Dermis blood vessel endothelial cell (primary cell): ENCODE measurements at regions not wholly inside any gene's neighbourhood (a gene's known extent, or its start where the extent isn't known, plus 50 kb on each side); places are given as distances from the start of the nearest gene placed in this dataset.

Experiments
- DNase-seq: peaks from one replicate; pipeline ENCODE4 v3.0.0; 2010

DNA sequence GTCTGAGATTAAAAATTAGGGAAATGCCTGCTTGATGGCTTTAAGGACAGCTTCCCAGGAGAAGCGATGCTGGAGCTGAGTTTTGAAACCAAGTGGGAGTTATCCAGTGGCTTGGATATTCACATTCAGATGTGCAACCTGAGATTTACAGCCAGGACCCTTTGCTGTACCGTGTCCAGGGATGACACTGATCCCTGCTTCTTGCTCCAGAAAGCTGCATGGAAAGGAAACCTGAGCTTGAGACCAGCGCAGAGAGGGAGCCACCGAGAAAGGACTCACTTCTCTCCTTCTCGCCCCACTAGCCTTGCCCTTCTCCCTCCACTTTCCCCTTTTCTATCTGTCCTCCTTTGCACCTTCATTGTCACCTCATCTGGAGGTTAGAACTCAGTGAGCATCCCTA is 254.5 kb upstream of the PPARGC1A start:
- DNase-seq = no peak

DNA sequence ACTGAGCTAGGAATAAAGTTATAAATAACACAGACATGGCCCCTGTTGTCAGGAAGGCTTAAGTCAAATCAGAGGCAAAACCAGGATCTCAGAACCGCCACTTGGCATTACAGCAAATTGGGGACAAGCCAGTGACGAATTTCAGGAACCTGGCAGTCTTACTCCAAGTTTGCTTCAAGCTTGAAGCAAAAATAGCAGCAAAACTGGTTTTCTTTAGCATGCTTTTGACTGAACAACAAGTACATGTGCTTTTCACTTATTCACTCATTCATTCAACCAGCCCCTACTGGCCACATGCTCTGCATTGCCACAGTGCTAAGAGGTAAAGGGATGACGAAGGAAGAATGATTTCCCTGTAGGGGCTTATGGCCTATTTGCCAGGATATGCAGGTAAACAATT is 253.9 kb upstream of the PPARGC1A start:
- no peak for DNase-seq

DNA sequence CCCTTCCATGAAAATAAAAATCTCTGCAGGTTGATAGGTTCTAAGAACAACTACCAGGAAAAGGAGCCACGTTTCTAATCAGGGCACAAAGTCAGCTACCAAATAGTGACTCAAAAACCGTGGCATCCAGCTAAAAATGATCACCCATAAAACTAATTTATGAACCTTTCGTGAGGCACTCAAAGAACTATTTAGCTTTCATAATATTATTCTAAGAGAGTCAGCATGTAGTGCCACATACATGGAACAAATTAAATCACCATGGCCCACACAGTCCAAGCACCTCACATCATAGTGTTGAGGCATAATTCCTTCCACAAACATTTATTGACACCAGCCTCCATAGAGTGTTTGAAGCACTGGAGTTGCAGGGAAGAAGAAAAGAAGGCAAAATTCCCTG is 252.0 kb upstream of the PPARGC1A start:
- no peak for DNase-seq

DNA sequence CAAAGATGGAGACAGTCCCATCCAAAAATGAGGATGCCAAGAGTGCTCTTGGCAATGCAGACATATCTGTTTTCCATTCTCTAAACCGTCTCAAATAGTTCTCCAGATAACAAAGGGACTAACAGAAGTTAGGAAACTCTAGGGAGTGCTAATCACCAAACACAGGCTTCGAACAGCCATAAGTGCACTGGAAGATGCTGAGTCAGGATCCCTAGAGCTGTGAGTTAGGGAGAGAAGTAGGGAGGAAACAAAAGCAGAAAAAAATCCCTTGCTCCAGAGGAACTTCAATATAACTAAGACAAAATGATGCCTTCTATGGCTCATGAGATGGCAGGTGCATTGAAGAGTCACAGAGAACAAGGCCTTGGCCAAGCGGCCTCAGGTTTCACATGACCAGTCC is 251.0 kb upstream of the PPARGC1A start:
- DNase-seq = no peak

DNA sequence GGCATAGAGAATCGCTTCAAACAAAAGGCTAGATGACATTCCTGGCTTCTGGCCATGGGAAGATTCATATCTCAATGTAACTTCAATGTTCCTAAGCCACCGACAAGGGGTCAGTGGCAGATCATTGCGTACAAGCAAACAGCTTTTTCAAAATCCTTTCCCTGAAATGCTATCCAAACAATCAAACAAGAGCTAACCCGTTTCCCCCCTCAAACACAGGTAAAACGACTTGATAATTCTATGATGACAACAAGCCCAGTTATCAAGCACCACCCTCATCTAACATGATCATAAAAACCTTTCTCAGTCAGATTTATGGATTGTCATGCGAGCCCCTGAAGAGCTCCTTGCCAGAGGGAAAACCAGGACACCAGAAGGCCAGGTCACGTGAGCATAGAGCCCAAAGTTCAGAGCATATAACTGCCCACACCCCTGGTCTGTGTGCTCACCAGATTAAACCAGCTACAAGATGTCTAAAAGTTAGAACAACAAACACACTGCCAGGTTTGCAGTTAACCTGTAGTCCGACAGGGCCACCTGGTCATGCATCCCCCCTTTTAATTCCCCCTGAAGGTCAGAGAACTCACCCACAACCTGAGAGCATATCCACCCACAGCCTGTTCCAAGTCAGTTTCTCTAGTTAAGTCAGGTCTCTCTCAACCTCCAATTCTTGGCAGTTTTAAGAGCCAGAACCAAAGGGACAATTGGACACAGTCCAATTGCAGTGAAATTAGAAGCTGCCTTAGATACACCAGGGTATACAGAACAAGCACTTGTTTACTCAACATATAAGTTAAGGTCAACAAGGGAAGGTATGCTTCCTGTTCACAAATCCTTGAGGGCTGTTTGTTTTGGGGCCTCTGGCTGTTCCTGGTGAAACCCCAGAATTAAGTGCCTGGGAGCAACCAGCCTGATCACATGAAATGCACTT is 248.1 kb upstream of the PPARGC1A start:
- no peak for DNase-seq

DNA sequence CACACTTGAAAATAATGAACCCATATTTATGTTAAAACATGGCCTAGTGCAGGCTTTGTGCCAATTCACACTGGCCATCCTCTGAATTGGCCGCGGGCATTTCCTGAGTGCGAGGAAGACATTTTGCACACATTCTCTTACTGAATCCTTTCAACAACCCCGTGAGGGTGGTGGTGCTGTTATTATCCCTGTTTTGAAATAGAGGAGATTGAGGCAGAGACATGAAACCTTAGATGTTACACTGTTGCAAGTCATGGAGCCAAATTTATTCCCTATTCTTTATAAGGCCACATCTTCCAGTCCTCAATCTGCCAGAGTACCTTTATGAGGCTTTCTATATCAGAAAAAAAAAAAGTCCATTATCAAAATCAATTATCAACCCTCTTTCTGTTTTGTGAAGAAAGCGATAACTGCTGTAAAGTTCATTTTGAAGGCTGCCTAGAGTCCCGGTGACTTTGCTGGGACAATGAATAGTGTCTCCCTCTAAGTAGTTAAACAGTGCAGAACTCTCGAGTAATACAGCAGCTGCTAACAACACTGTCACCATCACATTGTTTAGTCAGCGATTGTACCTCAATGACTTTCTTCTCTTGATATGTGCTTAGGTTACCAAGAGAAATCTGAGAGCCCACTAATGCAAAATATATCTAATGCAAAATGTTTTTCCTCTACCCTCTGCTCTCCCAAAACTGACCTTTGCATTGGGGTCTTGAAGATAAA is 242.3 kb upstream of the PPARGC1A start:
- DNase-seq = no peak

DNA sequence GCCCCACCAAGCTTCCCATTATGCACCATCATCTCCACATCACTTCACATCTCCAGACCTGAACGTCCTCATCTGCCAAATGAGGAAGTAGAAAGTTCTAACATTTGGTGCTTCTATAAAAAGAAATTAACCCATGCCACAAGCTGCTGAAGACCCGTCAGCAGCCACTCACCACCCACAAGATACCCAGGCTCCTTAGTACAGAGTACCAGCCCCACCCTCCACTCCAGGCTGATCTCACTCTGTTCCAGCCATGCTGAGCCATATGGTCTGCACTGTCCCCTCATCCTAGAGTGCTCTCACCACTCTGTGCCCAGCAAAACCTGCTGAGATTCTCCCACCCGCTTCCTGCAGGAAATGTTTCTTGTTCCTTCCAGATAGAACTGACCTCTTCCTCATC is 240.8 kb upstream of the PPARGC1A start:
- DNase-seq = no peak

DNA sequence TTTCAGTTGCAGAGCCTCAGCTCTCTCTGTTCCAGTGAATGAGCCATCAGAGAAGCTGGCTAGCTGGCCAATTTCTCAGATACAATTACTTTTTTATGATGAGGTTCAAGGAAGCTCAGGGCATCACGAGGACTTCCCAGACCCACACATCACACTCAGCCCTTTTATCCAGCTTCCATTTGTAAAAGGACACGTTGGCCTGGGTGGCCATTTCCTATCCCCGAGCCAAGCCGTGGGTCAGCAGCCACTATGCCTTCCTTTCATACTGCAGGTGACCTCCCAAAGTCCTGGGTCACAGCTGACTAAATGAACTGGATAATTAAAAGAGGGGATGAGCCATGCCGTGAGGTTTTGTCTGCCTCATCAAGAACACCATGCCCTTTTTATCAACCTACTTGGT is 236.9 kb upstream of the PPARGC1A start:
- no peak for DNase-seq

DNA sequence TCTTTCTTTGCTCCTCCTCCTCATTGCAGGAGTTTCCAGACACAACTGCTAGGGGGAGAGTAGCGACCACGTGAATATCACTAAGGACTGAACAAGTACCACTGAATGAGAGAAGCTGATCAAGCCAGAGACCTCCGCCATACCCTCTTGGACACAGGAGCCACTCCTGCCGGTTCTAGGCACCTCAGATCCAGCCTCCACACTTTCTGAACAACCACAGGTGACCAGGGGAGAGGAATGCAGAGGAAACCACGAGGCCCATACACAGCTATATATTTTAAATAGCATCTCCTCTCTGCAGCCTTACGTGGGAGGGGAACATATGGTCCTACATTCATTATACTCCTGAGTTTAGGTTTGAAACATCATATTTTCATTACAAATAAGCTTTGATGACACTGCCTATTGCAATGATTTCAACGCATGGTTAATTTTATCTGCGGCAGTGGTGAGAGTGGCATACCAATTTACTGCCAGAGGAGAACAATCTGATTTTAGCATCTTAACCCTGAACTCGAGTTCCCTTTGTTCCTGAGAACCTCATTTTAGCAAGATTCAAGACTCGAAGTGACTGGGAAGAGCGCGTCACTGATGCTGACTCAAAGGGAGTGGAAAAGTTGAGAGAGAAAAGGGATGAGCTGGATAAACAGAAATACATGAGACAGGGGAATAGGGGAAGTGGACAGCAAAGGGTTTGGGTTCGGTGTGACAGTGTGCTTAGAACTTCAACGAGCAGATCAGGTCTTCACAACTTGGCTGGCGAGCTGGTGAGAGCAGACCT is 231.7 kb upstream of the PPARGC1A start:
- DNase-seq = no peak

DNA sequence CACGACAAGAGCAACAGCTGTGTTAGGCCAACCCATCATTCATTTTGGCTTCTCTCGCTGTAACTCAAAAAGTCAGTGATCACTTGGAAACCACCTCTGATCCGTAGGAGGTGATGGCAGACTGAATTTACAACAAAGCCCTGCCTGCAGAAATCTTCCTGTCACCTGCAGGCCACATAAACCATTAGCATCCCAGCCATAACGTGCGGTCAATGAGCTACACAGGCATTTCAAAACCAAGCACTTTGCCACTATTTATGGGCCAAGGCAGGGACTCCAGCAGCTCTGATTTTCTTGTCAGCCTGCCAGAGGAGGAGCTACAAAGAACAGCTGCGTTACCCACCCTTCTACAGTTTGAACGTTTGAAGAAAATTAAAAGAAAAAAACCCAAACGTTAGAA is 228.1 kb upstream of the PPARGC1A start:
- no peak for DNase-seq

DNA sequence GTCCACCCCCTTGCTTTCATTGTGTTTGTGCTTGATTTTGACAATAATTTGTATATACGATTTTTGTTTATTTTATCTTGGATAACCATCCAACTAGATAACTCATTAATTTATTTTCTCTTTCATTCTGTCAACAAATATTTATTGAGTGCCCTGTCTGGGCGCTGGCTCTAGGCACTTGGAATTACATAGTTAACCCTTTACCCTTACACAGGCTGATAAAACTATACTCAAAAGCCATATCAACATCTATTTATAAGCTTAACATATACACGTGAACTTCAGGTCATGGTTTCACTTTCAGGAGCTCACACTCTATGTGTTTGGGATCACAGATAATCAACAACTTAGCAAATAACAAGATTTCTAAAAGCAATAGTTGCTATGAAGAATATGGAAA is 226.3 kb upstream of the PPARGC1A start:
- no peak for DNase-seq

DNA sequence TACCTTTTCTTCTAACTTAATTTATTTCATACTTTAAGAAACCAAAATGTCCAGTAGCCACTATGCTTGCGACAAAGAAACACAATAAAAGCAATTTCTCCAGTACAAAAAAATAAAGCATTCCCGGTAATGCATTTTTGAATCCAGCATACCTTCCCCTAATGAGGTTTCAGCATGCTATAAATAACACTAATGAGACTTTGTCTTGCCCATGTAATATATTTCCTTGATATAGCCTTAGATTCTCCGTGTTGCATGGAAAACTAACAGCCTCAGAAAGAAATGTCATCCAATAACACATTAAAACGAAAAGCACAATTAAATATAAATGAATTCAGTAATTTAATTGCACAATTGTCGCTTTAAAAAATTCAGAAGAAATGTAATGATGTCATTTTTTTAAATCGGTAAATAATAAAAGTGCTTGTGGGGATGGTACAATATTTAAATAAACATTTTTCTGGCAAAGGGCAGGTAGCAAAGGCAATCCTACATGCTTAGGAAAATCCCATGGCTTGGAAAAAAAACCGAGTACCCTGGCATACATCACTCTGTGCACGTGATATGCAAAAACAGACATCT is 225.2 kb upstream of the PPARGC1A start:
- DNase-seq = no peak

DNA sequence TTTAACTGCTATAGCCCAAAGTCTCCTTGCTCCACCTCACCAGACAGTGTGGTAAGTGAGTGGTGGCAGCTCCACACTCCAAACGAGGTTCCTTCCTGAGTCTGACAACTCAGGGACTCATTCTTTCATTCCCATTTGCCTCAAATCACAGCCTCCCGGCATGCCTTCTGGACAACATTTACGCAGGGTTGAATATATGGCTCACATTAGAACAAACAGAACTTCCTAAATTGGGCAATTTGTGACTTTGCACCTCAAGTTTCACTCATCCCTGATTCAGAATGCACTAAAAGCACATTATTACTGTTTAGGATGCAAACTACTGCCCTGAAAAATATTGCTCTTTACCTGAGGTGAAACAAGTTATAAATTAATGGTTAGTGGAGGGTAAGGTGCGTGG is 224.6 kb upstream of the PPARGC1A start:
- DNase-seq = no peak

DNA sequence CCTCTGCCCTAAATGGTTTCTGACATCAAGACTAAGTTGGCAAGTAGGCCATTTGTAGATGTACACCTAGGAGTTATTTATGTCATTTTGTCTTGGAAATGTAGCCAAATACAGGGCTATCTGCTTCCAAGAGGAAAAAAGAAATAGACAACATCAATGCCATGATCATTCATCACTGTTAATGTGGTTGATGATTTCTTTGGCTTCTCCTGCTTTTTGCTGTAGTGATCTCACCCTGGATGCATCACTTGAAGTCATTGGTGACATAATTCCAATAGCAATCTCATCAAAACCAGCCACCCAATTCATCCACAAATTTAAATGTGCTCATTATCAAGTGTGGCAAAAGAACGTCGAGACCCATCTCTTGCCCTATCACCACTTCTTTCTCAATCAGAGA is 222.6 kb upstream of the PPARGC1A start:
- no peak for DNase-seq

DNA sequence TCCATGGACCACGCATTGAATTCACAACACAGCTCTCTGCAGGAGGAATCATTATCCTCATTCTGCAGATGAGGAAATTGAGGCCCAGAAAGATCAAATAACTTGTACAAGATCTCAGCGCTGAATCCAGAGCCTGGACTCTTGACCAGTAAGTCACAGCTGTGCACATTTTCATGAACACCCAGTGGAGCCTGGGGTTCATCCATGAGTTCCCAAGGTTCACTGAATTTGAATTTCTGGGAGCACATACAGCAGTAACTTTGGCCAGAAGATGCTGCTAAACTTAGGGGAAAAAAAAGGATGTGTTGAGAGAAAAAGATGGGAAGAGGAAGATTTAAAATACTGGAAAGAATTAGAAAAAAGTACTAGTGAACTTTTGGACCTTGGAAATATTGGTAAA is 218.7 kb upstream of the PPARGC1A start:
- no peak for DNase-seq

DNA sequence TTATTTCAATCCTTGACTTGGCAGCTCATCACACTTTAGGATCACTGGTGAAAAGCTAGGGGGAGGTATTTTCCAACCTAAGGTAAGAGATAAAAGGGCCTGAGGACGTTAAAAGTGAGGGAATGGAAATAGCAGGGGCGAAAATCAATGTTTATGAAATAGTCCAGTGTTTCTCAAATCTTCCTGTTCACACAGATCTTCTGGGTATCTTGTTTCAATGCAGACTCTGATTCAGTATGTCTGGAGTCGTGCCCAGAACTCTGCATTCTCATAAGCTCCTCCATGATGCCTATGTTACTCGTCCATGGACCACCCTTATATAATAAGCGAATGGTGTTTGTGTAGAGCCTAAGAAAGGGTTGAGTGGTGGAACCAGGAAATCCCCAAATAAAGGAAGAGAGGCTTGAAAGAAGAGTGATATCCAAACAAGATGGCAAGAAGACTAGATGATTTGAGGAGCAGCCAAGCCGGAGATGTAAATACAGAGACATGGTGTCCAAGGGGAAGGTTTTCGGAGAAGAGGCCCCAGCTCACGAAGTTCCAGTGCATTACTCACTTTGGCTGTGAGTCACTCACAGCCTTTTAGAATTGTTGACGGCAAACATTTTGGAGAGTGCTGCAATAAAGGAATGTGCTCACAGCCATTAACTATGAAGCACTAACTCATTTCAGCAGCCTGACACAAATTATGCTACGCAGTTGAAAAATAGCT is 215.6 kb upstream of the PPARGC1A start:
- DNase-seq = no peak

DNA sequence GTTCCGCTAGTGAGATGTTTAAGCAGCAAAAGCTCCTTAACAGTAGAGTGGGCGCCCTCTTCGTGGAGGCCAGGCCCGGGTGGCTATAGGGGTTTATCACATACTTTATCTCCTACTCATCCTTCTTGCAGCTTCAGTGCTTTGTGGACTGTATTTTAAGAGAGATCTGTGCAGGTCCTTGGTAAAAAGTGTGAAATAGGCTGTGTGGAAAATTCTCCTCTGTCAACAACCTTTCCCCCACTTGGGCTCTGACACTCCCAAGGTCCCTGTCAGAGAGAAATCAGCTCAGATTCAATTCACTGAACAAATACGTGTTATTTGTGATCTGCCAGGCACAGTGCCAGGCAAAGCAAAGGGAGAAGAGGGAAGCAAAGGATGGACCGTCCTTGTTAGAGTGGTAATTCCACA is 214.3 kb upstream of the PPARGC1A start:
- DNase-seq = no peak

DNA sequence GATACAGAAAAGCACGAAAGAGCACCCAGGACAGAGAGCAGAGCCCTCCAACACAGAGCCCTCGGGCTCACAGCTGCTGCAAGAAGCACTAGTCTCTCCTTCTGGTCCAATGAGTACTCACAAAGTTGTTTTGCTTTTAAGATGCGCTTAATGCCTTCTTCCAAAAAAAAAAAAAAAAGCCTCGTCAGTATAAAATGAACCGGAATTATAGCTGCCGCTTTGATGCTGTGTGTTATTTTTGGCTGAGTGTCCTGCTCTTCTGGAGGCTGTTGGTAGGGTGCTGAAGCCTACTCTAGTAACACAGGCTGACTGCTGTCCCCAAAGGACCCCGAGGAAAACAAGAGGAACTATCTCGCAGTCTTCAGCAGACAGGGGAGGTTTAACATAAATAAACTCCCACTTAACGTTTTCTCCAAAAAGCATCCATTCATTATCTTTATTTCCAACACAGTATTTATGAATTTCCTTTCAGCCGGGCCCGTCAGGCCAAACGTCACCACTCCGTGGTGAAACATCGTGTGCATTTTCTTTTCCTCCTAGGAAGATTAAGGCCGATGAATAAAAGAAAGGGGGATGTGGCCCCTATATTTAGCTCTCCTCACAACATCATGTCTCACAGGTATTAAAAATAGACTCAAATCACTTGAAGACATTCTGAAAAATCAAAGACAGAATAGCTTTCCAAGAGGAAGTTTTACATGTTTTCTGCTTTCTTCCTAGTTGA is 213.7 kb upstream of the PPARGC1A start:
- no peak for DNase-seq

DNA sequence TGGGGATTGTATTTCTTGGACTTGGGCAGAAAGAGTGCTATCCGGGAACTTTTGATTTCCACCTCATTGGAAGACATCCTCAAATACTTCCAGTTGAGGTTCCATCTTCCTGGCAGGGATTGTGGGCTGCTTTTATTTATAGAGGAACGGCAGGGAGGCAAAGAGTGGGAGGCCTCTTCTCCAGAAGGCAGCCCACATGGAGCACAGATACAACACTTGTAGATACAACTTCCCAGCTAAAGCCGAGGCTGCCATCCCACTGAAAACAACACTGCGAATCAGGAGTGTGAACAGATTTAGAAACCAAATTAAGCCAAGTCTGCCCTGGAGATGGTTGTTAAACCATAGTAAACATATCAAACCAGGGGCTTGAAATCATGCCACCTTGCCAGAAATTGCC is 212.8 kb upstream of the PPARGC1A start:
- no peak for DNase-seq

DNA sequence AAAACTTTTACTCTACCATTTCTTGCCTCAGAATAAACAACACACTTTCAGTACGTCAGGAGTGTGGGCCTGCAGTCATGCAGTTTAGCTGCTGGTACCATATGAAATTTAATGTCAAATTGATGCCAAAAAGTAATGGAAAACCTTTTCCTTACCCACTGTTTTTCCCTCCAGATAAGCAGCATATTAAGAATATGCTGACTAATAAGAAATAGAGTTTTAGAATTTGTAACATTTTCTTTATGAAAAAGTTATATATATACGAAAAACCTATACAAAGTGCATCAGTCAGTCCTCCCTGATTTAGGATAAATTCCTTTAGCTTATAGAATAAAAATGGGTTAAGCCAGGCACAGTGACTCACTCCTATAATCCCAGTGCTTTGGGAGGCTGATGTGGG is 206.8 kb upstream of the PPARGC1A start:
- no peak for DNase-seq

DNA sequence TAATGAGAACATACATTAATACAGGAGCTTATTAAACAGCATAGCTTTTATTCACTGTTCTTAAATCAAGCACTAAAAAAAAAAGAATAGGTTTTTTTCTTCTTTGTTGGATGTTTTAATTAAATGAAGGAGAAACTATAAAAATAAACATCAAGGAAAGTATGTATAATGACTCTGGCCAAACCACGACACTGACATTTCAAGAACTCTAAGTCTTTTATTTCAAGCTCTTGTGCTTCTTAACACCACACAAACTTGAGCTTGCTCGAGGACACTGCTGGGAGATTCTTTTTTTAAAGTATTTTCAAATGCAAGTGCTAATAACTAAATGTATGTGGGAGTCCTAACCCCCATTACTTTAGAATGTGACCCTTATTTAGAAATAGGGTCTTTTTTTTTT is 204.9 kb upstream of the PPARGC1A start:
- DNase-seq = no peak

DNA sequence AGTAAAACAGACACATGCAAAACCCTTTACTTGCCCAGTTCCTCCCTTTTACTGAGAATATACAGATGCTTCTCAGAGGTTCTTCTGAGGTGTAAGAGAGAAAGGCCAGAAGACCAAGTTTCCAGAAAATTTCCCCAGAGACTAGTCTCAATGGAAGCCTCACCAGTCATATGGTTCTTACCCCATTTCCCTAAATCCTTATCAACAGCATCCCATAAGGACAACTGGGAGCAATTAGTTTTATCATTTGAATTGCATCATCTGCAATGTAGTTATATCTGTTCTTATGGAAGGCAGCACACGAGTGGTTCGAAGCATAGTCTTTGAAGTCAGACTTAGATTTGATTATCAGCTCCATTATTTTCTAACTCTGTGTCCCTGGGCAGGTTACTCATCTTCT is 203.6 kb upstream of the PPARGC1A start:
- no peak for DNase-seq
